GM19452 (cell line): ENCODE measurements at regions not wholly inside any gene's neighbourhood (a gene's known extent, or its start where the extent isn't known, plus 50 kb on each side); places are given as distances from the start of the nearest gene placed in this dataset.

Experiments used
- ATAC-seq: cut with Tn5 transposase; IDR thresholded peaks from one replicate; pipeline ENCODE4 v1.9.1; 2021; ENCODE audit not compliant: unreplicated experiment

DNA sequence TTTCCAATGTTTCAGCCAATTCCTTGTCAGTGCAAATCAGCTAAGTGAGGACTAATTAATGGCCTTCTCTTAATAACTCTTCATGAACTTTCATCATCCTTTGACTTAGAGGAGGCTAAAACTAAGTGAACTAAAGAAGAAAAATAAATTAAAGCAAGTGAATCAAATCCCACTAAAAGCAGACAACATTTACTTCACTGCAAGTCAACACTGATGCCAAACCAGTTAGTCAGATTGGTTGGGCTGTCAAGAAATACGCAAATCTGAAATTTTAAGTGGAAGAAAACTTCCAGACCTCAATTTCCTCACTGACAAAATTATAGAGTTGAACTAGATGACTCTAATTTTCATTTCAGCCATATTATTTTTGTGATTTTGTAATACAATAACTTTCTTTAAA, 137.2 kb upstream of the PRLR start:
- no peak for ATAC-seq

DNA sequence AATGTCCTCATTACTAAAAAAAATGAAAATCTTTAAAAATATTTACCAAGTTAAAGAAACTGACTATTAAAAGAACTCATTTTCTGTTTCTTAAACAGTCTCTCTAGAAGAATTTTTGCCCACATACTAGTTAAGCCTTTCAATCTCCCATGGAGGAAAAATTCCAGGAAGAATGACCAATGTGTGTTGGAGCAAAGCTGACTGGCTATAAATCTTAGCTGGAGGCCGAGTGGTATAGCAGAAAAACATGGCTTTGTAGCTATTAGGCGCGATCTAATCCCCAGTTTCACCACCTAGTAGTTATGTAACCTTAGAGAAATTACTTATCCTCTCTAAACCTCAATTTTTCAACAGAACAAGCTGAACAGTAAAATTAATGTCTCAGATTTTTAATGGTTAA, 135.5 kb upstream of the PRLR start:
- ATAC-seq: no peak

DNA sequence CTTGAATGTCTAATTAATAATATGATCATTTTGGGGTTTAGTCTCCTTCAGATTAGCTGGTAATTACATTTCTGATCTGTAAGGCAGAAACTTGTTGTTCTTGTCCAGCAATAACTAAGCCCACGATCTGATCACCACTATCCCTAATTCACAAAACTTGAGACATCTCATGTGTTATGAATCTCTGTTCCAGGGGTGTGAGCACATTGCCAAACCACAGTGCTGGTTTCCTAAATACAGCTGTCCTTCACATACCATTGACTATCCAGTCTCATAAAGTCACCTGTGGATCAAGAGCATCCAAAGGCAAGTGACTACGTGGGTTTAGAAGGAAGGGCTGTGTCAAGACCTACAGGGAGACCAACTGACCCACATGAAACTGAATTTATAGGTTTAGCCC, 134.1 kb upstream of the PRLR start:
- no peak for ATAC-seq

DNA sequence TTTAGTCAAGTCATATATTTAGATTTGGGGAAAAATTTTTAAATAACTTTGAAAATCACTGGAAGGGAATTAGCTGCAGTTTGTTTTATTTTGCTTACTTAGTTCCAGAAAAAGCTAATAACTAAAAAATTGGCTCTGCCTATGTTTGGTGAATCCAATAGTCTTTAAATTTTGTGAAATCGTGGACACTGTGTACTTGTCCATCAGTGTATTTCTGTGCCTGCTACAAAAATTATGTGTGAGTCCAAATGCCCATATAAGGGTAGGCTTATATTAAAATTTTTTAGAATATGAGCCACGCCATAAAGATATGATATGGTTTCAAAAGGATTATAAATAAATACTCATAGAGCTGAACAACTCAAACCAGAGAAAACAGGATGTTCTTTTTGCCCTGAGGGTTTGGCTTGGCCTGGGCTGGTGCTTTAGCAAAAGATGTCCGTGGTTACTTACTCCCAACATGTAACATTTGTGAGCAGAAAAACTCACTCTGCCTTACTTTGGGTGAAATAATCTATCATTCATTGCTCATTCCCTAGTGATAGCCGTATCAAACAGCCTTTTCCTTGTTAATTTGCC, 133.2 kb upstream of the PRLR start:
- no peak for ATAC-seq

DNA sequence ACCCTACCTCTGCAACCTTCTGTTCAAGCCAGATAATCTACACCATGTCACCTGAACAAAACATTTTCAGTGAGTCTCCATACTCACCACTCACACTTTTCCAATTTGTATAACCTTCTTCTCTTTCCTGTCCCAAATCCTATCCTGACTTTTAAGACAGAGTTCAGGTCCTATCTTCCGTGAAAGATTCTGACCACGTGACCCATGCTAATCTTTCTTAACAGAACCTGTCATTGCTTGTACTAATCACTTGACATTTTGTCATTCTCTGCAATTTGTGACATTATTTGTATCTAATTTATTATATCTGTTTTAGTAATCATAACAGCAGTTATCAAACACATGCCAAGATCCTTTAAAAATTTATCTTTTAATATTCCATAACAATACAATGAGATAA, 132.5 kb upstream of the PRLR start:
- no peak for ATAC-seq

DNA sequence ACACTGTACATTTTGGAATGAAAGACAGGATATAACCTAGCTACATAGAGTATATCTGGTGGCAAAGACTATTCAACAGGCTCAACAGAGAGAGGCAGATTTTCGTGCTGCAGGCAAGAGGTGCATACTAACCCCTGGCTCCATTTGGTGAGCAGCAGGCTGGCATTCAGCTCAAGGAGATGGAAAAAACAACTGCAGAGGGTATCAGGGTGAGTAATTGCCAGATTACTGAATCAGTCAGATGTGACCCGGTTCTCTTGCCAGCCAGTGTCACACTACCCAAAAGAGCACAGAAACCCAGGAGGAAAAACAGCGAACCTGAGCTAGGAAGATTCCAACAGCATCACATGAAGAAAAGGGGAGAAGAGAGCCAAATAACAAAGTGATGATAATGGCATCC, 130.4 kb upstream of the PRLR start:
- no peak for ATAC-seq

DNA sequence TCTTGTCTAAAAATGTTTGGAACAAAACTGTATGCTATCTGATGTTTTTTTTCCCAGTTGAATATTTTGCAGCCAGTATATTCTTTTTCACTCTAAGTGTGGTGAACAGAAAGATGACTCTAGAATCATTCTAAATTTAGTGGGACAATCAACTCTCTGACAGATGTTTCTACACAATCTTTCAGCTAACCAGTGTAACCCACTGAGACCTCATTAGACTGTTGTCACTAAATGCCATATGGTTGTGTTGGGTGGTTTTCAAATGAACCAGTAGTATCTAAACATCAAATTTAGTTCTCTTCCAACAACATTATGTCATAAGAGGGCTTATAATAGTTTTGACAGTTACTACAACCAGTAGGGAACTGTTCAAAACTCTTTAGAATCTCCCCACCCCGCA, 129.6 kb upstream of the PRLR start:
- no peak for ATAC-seq

DNA sequence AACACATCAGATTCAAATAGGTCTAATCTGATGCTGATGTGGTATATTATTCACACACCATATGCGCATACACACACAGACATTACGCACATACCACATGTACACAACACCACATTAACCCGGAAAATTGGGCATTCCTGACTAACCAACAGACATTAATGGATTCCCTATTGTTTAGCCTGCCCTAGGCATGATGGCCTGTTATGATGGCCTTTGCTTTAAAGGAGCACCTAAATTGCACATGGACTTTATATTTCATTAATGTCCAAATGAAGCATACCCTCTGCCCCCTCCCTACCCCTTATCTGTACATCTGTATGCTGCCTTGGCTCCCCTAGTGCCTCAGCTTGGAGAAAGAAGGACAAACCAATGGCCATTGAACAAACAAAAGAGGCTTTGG, 127.7 kb upstream of the PRLR start:
- ATAC-seq: no peak

DNA sequence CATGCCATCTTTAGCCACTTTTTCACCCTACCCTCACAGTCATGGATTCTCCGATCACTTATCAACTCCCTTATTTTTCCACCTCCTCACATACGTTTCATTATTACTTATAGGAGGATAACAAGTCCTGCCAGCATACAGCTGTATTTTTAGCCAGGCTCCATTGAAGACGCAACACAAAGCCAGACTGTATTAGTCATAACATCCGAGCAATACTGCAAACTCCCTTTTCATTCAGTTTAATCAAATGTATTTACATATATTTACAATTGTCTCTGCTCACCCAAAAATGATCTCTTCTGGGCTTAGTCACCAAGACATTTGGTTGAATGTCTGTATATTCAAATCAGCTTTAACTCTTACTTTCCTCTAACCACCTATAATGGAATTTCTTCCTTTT, 126.4 kb upstream of the PRLR start:
- ATAC-seq: no peak

DNA sequence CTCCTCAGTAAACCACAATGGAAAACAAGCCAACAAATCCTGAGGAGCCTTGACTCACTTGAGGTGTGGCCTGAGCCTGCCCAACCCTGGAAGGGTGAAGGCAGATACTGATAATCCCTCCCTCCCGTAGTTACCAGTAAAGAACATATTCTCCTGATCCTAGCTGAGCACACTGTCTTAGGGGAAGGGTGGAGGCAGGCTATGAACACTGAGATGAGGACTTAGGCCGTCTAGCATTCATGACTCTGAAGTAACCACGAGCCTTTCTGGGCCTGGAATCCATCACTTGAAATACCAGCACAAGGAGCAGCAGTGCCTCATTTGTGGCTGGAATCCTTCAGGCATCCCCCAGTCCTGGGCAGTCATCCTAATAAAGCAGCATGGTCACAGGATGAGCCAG, 124.5 kb upstream of the PRLR start:
- ATAC-seq: no peak

DNA sequence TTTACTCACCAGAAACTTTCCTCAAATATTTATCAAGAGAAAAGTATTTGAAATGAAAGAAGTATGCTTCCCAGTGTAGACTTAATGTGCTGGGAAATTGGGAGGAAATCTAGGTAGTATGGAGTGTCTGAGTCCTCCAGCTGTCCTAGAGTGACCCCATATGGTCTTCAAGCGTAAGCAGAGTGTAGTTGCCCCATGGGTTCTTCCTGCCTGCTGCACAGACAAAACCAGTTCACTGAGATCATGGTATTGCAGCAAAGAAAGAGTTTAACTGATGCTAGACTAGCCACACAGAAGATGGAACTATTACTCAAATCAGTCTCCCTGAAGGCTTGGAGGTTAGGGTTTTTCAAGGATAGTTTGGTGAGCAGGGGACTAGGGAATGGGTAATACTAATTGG, 114.9 kb upstream of the PRLR start:
- ATAC-seq: no peak

DNA sequence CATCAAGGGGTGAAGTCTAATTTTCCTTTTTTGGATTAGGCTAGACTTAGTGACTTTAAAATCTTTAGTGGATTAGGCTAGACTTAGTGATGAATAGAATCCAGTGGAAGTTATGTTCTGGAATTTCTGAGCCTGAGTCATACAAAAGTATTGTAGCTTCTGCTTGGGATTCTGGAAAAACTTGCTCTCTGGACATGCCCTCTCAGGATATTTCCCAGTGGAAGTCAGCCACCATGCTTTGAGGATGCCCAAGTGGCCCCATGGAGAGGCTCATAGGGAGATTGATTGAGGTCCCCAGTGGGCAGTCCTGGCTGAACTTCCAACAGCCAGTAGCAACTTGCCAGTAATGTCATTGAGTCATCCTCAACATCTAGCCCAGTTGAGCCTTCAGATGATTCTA, 112.4 kb upstream of the PRLR start:
- ATAC-seq: no peak

DNA sequence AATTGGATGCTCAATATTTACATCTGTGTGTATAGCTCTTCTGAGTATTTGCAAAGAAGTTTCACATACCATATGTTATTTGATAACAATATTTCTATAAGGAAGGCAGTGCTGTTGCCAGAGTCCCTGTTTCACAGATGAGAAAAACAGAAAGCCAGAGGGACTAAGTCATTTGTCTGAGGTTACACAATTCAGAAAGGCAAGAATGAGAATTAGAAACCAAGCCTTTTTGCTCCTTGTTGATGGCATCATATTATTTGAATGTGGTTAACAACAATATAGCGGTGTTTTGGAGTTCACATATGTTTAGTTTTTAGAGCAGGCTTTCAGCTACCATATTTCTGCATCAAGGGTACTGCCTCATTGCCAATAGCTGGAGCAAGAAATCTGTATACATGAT, 110.9 kb upstream of the PRLR start:
- no peak for ATAC-seq

DNA sequence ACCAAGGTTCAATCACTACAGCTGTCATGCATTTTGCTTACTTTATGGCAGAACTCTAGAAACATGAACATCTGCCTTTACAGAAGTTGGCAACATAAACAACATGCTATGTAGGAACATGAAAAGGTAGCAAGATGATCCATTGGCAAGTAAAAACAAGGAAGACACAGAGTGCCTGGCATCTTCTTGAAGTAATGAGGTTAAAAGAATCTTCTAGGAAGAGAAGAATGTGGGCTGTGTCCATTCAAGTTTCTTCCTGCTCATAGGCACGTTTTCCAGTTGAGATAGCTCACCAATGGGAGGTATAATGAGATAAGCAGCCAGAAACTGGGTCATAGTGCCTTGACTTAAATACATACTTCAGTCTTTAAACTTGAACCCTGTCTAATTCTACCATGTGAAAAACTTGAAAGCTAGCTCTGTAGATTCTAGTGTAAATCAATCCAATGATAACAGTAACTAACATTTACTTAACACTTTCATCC, 109.4 kb upstream of the PRLR start:
- no peak for ATAC-seq

DNA sequence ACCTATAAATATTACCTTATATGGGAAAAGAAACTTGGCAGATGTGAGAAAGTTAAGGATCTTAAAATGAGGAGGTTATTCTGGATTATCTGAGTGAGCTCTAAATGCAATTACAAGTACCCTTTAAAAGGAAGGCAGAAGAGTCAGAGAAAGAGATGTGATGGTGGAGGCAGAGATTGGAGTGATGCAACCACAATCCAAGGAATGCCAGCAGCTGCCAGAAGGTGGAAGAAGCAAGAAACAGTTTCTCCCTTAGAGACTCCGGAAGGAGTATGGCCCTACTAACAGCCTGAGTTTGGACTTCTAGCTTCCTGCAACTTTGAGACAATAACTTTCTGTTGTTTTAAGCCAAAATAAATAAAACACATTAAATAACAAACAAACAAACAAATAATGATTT, 108.7 kb upstream of the PRLR start:
- no peak for ATAC-seq

DNA sequence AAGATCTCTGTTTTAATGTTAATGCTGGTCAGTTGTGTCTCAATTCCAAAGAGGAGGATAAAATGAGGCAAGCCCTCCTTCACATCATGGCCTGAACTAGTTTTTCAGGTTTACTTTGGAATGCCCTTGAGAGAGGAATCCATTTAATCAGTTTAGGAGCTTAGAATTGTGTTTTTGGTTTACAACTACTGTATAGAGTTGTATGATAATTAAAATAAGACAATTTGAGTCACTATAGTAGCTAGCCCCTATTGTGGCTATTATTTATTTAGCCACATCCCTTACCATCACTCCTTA, 107.8 kb upstream of the PRLR start:
- no peak for ATAC-seq

DNA sequence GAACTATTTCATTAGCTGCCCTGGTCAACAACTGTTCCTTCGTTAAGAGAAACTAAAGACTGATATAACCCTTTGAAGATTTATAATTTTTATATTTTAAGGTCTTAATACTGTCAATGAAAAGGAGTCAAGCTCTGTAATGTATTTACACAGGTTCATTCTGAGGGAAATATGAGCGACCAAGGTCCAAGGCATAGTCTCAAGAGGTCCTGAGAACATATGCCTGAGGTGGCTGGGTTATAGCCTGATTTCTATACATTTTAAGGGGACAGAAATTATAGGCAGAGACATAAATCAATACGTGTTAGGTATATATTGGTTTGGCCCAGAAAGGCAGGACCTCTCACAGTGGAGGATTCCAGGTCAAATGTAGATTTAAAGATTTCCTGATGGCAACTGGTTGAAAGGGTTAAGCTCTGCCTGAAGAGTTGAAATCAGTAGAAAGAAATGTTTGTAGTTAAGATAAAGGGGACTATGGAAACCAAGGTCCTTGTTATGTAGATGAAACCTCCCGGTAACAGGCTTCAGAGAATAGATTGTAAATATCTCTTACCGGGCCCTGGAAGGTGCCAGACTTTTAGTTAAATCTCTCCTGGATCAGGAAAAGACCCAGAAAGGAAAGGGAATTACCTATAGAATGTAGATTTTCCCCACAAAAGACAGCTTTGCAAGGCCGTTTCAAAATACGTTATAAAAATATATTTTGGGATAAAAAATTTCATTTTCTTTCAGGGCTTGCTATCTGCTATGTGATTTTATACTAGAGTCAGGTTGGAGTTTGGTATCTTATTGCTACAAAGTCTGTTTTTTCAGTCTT, 107.3 kb upstream of the PRLR start:
- ATAC-seq: no peak

DNA sequence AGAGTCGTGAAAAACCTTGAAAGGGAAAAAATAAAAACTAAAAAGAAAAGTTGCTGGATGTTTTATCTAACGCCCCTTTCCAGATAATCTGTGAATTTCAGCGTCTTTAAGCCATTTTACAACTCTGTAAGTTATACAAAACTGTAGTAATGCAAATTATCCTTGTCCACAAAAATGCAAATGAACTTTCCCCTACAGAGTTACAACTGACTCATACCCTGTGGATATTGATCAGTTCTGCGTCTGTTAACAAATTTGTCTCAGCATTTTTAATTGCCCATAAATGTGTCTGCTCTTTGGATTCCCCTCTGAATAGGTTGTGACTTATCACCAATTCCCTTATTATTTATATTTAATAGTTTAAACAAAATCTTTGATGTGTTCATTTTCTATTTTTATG, 105.9 kb upstream of the PRLR start:
- ATAC-seq: no peak

DNA sequence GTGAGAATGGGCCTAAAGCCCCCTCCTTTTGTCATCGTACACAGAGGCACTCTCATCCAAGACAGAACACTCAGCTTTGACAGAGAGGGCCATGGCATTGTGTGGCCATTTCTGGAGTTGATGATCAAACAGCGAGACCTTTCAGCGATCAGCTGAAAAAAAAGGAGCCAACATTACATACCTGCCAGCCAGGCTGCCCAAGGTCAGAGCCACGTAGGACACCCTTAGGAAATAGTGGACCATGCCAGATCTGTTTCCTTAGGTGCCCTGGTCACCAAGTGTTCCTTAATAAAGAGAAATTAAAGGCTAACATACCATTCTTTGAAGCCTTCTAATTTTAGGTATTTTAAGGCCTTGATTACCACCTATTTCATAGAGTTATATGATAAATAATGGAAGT, 105.5 kb upstream of the PRLR start:
- no peak for ATAC-seq

DNA sequence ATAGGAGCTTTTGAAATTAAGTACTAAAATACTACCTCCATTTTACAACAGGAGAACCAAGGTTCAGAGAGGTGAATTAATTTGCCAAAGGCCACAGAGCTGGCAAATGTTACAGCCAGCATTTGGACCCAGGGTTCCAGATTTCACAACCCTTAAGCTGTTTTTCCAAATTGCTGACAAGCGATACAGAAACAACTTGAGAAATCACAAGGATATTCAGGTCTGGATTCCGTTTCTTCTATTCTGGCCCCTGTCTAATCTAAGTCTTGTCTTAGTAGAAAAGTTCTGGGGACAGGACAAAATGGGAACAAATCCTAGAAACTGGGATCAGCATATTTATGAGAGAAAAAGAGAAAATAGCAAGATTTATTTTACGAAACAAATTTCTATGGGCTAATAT, 103.1 kb upstream of the PRLR start:
- no peak for ATAC-seq

DNA sequence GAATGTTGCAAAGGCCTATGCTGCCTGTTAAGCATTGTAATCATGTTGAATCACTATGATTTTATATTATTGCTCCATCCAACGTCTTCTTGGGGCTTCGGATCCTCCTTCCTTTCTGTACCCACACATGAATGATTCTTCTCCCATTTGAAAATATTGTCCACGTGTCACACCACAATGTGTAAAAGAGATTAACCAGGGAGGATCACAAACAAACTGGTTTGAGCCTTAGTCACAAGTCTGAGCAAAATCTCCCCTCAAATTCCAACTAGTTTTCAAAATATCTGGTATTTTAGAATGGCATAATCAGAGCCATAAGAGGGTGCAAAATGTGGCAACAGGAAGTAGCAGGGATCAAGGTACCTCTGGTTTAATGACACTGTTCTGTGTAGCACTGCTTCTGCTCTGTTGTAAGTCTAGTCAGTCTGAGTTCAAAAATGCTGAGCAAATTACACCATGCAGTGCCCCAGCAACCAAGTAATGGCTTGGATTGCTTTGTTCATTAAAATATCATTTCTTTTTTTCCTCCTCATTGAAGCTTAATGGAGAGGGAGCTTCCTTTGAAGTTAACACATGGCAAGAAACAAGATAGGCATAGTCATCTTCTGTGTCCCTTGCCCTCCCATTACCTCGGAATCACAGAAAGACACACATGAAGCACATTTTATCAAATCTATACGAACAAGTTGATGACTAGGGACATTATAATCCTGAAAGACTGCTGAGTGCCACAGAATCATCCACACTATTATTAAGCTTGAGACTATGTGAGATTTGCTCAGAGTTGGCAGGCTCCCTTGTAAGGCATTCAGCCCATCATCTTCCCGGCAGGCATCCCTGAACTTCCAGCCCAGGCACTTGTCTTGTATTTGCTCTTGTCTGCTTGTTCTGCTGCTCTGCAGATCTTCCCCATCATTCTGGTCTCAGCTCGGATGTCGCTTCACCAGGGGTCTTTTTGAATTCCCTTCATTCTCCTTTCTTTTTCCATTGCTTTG, 102.0 kb upstream of the PRLR start:
- ATAC-seq: no peak

DNA sequence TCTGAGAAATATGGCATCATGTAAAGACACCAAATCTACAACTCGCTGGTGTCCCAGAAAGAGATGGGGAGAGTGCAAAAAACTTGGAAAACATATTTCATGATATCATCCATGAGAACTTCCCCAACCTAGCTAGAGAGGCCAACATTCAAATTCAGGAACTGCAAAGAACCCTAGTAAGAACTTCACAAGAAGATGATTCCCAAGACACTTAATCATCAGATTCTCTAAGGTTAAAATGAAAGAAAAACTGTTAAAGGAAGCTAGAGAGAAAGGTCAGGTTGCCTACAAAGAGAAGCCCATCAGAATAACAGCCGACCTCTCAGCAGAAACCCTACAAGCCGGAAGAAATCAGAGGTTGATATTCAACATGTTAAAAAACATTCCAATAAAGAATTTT, 95.5 kb upstream of the PRLR start:
- no peak for ATAC-seq
